HG02973 (cell line): ENCODE measurements at regions not wholly inside any gene's neighbourhood (a gene's known extent, or its start where the extent isn't known, plus 50 kb on each side); places are given as distances from the start of the nearest gene placed in this dataset.

Experiments used
- ATAC-seq: cut with Tn5 transposase; IDR thresholded peaks from one replicate; pipeline ENCODE4 v1.9.1; 2021; ENCODE audit warnings: moderate library complexity; ENCODE audit not compliant: unreplicated experiment

DNA sequence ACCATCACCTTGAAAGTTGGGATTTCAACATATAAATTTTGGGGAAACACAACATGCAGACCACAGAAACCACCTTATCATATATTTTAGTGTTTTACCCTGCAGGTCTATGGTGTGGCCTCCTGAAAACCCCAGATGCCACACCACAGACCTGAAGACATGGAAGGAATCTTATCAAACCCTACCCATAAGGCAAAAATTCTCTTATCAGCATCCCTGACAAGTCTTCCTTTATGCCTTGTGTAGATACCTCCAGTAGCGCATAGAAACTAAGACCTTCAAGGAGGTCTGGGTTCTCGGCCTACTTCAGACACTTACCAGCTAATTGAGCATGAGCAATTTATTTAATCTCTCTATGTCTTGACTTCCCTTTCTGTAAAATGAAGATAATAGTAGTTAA is 59.1 kb upstream of the SLC14A2 start:
- ATAC-seq = no peak

DNA sequence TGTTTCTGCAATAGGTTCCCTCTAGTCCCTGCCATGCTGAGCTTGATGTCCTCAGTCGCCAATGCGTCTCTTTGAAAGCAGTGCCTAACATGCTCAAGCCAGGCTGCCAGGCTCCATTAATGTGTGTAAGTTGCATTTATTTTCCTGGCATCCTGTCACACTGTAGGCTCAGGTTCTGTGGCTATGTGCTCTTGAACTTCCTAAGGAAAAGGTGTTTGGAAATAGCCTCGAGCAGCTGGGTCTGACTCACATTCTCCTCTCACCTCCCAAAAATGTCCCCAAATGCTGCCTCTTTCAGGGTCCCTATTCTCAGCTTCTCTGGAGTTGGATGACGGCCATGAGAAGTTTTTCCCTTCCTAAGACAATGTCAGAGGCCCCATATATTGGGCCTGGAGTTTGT is 58.0 kb upstream of the SLC14A2 start:
- no peak for ATAC-seq

DNA sequence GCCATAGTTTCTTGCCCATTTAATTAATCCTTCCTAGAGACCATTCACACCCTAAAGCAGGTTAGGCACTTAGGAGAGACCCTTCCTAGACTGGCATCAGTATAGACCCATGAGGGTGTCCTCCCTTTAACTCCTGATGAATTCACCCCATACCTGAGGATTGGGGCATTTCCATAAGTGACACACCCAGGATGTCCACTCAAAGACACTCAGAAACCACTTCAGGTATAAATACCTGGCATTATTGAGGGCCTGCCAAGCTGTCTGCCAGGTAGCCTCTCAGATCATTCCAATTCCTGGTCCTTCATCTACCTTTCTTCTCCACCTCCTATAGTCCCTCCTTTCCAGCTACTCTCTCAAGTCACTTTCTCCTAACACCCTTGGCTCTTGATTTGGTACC is 57.5 kb upstream of the SLC14A2 start:
- ATAC-seq = no peak

DNA sequence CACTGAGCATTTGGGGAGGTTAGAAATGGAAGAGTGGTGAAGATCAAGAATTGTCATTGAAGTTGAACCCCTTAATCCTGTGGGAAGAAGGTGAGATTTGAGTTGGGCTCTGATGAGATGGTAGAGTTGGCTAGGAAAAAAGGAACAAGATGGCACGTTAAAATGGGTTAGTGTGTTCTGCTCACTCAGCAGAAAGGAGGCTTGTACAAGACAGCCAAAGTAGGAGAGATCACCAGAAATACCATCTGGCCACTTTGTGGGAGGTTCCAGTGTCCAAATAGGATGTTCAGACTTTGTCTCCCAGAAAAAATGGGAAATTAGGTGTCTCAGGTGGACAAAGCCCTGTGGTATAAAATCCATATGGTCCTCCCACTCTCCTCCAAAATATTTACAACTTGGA is 56.0 kb upstream of the SLC14A2 start:
- no peak for ATAC-seq

DNA sequence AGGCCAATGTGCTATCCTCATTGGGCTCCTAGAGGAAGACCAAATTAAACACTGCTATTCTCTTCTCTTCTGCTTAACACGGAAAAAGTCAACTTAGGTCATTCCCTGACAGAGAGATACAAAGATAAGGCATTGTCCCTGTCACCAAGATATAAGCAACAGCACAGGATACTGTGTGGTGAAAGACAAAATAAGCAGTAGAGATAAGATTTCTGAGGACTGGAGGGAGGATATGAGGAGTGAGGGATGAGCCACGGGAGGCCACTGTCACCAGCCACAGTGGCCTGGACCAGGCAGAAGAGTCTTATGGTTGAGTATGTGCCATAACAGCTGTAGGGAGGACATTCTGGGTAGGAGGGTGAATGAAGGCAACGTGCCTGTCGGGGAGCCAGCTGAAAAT is 54.4 kb upstream of the SLC14A2 start:
- ATAC-seq = no peak

DNA sequence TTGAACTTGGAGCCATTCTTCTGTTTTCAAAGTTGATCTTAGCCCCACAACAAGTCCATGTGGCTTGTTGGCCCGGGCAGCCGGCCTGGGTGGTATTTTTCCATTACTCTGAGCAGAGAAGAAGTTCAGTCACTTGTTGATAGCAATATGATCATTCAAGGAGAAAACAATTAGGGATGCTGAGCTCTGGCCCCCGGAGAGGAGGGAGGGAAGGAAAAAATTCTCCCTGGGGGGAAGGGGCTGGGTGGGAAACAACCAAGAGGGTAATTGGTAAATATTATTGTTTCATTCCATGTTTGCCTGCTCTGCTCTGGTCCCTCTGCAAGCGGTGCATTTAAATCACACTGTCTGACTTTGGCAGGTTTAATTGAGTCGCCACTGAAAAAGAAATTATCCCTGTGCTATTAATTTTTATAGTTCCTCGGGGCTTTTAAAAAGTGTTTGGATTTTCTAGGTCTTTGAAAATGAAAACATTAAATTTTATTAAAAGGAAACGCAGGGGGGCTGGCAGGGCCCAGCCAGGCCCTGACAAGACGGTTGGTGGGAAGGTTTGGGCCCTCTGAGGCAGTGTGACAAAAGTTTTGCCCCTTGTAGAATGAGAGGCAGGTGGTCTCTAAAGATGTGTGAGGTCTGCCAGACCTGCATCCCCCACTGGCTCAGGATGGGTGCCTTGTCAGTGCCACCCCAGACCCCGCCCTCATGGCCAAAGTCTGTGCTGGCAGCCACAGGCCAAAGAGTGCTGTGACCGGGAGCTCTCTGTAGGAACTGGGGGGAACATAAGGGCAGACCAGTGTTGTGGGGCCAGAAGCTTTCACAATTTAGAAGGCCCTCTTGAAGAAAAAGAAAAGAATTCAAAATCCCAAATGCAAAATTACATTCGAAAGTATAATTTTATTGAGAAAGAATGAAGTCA is 52.5 kb upstream of the SLC14A2 start:
- ATAC-seq = no peak

DNA sequence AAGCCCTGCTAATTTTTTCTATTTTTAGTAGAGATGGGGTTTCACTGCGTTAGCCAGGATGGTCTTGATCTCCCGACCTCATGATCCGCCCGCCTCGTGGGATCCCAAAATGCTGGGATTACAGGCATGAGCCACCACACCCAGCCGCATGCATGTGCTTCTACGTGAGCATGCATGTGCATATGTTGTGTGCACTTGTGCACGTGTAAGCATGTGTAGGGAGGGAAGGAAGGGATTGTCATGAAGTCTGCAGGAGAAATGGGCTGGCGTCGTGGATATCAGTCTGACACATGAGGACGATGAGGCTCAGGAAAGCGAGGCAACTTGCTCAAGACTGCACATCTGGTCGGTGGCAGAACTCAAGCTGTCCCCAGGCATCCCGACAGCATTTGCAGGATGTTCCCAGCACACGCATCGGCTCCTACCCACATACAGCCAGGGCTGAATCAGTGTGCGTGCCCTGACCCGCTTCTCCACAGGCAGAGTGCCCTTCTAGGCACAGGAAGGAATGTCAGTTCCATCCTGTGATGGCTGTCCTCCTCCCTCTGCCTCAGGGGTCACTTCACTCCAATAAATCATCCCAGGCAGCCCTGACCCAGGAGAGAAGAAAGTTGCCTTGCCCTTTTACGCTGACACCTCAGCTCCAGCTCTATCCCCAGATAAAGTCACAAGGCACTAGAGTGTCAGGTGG is 49.9 kb upstream of the SLC14A2 start:
- no peak for ATAC-seq
